ENCODE measurements at regions not wholly inside any gene's neighbourhood (a gene's known extent, or its start where the extent isn't known, plus 50 kb on each side); places are given as distances from the start of the nearest gene placed in this dataset.
"Not testable (repeated sequence)": the region's sequence is repeated elsewhere in the genome, so short reads cannot be mapped to it uniquely, and the experiment has no call there.

DNA sequence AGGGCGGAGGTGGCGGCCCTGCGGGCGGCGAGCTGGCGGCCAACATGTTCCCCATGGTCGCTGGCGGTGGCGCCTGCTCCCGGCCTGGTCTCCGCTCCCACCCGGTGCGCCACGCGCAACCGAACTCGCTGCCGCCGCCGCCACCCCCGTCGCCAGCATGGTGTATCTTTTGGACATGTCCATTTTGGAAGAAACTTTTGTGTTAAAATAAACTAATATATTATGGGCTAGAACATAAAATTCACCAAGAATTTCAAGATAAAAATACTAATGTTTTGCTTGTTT, 165.5 kb downstream of the POTEM start:
- TF ChIP-seq POLR2A, CTCF (IDR thresholded peaks at IDR 0.05): not testable (repeated sequence)

Measured in lower leg skin (tissue), 3 donors.